ENCODE measurements at regions not wholly inside any gene's neighbourhood (a gene's known extent, or its start where the extent isn't known, plus 50 kb on each side); places are given as distances from the start of the nearest gene placed in this dataset.

- Histone ChIP-seq H3K27me3 (ENCODE audit: control insufficient read depth, insufficient read depth, low read length) (peaks cover 5% of the 10 kb centered on the region), H3K36me3 (ENCODE audit: control insufficient read depth, insufficient read depth, low read length) (no peaks in the 10 kb centered on the region), H3K4me3 (ENCODE audit: low read depth, low read length) (no peak overlapping the region)
- DNase-seq (ENCODE audit: low read depth), result no peak
- no peak for TF ChIP-seq CTCF (IDR thresholded peaks at IDR 0.05; ENCODE audit: insufficient read depth, low read length, poor library complexity, severe bottlenecking)
These were observed 70.7 kb downstream of the FAM43A start for GRCh38 chr3:194756460-194756779.

GRCh38 chr3:194756791-194757325 lies 71.2 kb downstream of the FAM43A start:
- no peak for TF ChIP-seq CTCF (IDR thresholded peaks at IDR 0.05; ENCODE audit: insufficient read depth, low read length, poor library complexity, severe bottlenecking)
- H3K4me3 ChIP-seq (ENCODE audit: low read depth, low read length), result no peak overlapping the region

DNA sequence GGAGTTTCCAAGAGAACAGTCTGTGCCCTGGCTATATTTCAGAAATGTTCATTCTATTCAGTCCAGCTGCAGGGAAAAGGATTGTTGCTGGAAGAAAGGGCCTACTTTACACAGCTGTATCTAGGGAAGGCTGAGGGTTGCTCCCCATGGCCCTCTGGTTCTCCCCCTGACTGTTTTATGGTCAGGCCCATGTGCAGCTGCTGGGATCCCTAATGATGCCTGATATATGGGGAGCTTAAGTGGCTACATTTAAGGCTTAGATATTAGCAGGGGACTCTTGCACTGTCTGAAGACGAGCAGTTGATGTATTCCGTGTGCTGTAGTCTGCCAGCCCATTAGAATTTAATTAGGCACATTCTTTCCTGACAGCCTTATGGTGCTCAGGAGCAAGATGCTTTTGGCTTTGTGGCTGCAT lies 72.0 kb downstream of the FAM43A start:
- DNase-seq (ENCODE audit: low read depth), result no peak
- peaks cover 9% of the 10 kb centered on the region for H3K27me3 ChIP-seq (ENCODE audit: control insufficient read depth, insufficient read depth, low read length)
- no peak for TF ChIP-seq CTCF (IDR thresholded peaks at IDR 0.05; ENCODE audit: insufficient read depth, low read length, poor library complexity, severe bottlenecking)
- no peaks in the 10 kb centered on the region for H3K36me3 ChIP-seq (ENCODE audit: control insufficient read depth, insufficient read depth, low read length)
- no peak overlapping the region for H3K4me3 ChIP-seq (ENCODE audit: low read depth, low read length)

More at GRCh38 chr3:194756791-194757325, 71.2 kb downstream of the FAM43A start:
- DNase-seq (ENCODE audit: low read depth), result no peak
- Histone ChIP-seq H3K36me3 (ENCODE audit: control insufficient read depth, insufficient read depth, low read length) (no peaks in the 10 kb centered on the region), H3K27me3 (ENCODE audit: control insufficient read depth, insufficient read depth, low read length) (peaks cover 9% of the 10 kb centered on the region)

GRCh38 chr3:194758716-194759115 lies 73.0 kb downstream of the FAM43A start:
- H3K36me3 ChIP-seq (ENCODE audit: control insufficient read depth, insufficient read depth, low read length), result no peaks in the 10 kb centered on the region
- DNase-seq (ENCODE audit: low read depth), result no peak
- H3K27me3 ChIP-seq (ENCODE audit: control insufficient read depth, insufficient read depth, low read length), result peaks cover 9% of the 10 kb centered on the region
- no peak for TF ChIP-seq CTCF (IDR thresholded peaks at IDR 0.05; ENCODE audit: insufficient read depth, low read length, poor library complexity, severe bottlenecking)
- no peak overlapping the region for H3K4me3 ChIP-seq (ENCODE audit: low read depth, low read length)

DNA sequence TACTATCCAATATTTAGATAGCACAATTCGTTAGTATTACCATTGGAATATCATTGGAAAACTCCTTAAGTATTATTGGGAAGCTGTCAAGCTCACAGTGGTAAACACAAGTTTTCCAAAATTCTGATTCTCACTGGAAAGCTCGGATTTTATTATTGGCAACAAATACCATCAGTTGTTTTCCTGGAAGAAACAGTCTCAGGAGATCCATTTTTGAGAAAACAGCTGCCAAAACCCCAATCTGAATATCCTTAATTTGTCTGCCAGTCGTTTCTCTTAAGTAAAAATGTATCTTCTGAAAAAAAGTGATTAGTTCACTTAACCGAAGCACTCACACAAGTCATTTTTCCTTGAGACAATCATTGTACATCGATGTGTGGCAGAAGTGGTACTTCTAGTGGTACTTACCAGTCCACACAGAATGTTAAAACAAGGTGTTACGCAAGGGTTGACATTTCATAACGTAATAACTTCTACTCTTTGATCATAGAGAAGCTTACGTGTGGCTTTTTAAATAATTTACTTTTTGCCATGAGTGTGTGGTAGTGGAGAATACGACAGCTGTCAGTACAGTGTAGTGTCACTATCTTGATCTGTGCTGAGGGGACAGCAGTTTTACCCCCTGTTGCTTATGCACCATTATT lies 74.9 kb downstream of the FAM43A start:
- H3K4me3 ChIP-seq (ENCODE audit: low read depth, low read length), result no peak overlapping the region
- H3K36me3 ChIP-seq (ENCODE audit: control insufficient read depth, insufficient read depth, low read length), result no peaks in the 10 kb centered on the region
- no peak for DNase-seq (ENCODE audit: low read depth)
- peaks cover 9% of the 10 kb centered on the region for H3K27me3 ChIP-seq (ENCODE audit: control insufficient read depth, insufficient read depth, low read length)
- TF ChIP-seq CTCF (IDR thresholded peaks at IDR 0.05; ENCODE audit: insufficient read depth, low read length, poor library complexity, severe bottlenecking), result no peak

DNA sequence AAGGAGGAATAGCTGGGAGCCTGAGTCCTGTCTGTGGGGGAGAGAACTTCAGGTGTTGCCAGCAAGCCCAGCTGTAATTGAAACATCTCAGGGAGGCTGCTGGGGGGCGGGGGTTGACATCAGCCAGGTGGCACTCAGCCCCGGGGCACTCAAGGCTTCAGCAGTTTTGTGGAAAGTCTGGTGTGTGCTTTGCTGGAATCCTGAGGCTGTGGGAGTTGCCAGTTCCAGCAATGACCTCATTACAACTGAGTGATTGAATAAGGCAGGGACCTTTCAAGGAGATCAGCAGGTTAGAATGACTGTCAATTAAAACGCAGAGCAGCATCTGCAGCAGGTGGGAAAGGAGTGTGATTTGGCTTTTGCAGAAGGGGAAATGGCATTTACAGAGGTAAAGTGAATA lies 75.7 kb downstream of the FAM43A start:
- no peak for DNase-seq (ENCODE audit: low read depth)
- peaks cover 9% of the 10 kb centered on the region for H3K27me3 ChIP-seq (ENCODE audit: control insufficient read depth, insufficient read depth, low read length)
- TF ChIP-seq CTCF (IDR thresholded peaks at IDR 0.05; ENCODE audit: insufficient read depth, low read length, poor library complexity, severe bottlenecking), result no peak
- no peaks in the 10 kb centered on the region for H3K36me3 ChIP-seq (ENCODE audit: control insufficient read depth, insufficient read depth, low read length)
- H3K4me3 ChIP-seq (ENCODE audit: low read depth, low read length), result no peak overlapping the region
